CD14-positive monocyte (primary cell): ENCODE measurements at regions not wholly inside any gene's neighbourhood (a gene's known extent, or its start where the extent isn't known, plus 50 kb on each side); places are given as distances from the start of the nearest gene placed in this dataset.

Experiments used
- DNase-seq, 3 donors: peaks; one replicate each; pipeline ENCODE4 v3.0.0-alpha.2; 2011 to 2022
- H2AFZ ChIP-seq: 2 replicates; pipeline ENCODE4 v1.6.0; 2012; ENCODE audit warnings: mild to moderate bottlenecking, low read depth, low read length, inconsistent platforms; ENCODE audit not compliant: insufficient read depth, poor library complexity, severe bottlenecking
- H3K27ac ChIP-seq, 2 donors: 1 replicate in 1 of 2; 2 replicates in 1 of 2; pipeline ENCODE4 v1.5.1; 2012 to 2013; ENCODE audit warnings: low read length in 2 of 2, control low read depth in 1 of 2, inconsistent platforms in 1 of 2, low read depth in 1 of 2, mild to moderate bottlenecking in 1 of 2
- H3K27me3 ChIP-seq, 2 donors: one replicate each; pipeline versions ENCODE4 v1.6.0 to v1.6.1; 2011 to 2013; ENCODE audit warnings: low read length in 2 of 2; ENCODE audit not compliant: control insufficient read depth in 2 of 2, insufficient read depth in 2 of 2
- H3K36me3 ChIP-seq, 2 donors: replicated peaks in 1 of 2; 1 replicate in 1 of 2; 2 replicates in 1 of 2; pipeline versions ENCODE4 v1.5.1 to v1.6.1; 2012 to 2013; ENCODE audit warnings: low read length in 2 of 2, control low read depth in 1 of 2, inconsistent platforms in 1 of 2, mild to moderate bottlenecking in 1 of 2; ENCODE audit not compliant: insufficient read depth in 2 of 2, control insufficient read depth in 1 of 2
- H3K4me1 ChIP-seq, 2 donors: 1 replicate in 1 of 2; 2 replicates in 1 of 2; pipeline versions ENCODE4 v1.5.1 to v1.6.1; 2012 to 2013; ENCODE audit warnings: low read length in 2 of 2, control low read depth in 1 of 2, inconsistent platforms in 1 of 2, mild to moderate bottlenecking in 1 of 2, moderate library complexity in 1 of 2; ENCODE audit not compliant: insufficient read depth in 2 of 2, control insufficient read depth in 1 of 2
- H3K4me2 ChIP-seq: replicated peaks from 2 replicates; pipeline ENCODE3; 2012; ENCODE audit warnings: low read length, moderate library complexity, mild to moderate bottlenecking; ENCODE audit not compliant: poor library complexity, severe bottlenecking; ENCODE audit errors: extremely low read depth
- H3K4me3 ChIP-seq, 3 experiments: fragments of 200-600 bp in 1 of 3; sonication (generic) in 1 of 3; replicated peaks in 1 of 3; 1 replicate in 2 of 3; 2 replicates in 1 of 3; pipeline ENCODE4 v1.5.1; 2011 to 2013; ENCODE audit warnings: low read length in 3 of 3, mild to moderate bottlenecking in 3 of 3, control low read depth in 2 of 3, low read depth in 2 of 3, inconsistent platforms in 1 of 3, moderate library complexity in 1 of 3
- H3K79me2 ChIP-seq: 2 replicates; pipeline ENCODE4 v1.6.0; 2012; ENCODE audit warnings: mild to moderate bottlenecking, control low read depth, inconsistent platforms, low read length, moderate library complexity; ENCODE audit not compliant: insufficient read depth
- H3K9ac ChIP-seq: 2 replicates; pipeline ENCODE4 v1.6.0; 2017; ENCODE audit warnings: low read length, mild to moderate bottlenecking; ENCODE audit not compliant: insufficient read depth, poor library complexity, severe bottlenecking
- H3K9me3 ChIP-seq, 2 donors: replicated peaks in 1 of 2; 1 replicate in 1 of 2; 2 replicates in 1 of 2; pipeline versions ENCODE4 v1.5.1 to v1.6.1; 2012 to 2013; ENCODE audit warnings: low read length in 2 of 2, control low read depth in 1 of 2; ENCODE audit not compliant: control insufficient read depth in 1 of 2, insufficient read depth in 1 of 2
- H4K20me1 ChIP-seq: 2 replicates; pipeline ENCODE4 v1.6.0; 2012; ENCODE audit warnings: mild to moderate bottlenecking, low read length, control low read depth, moderate library complexity; ENCODE audit not compliant: insufficient read depth
- H3K27ac Mint-ChIP-seq, 7 donors: one replicate each; pipeline ENCODE4 v1.8.0; 2020; ENCODE audit warnings: mild to moderate bottlenecking in 7 of 7, mixed read lengths in 7 of 7, moderate library complexity in 6 of 7, inconsistent platforms in 2 of 7
- H3K27me3 Mint-ChIP-seq, 3 donors: one replicate each; pipeline ENCODE4 v1.8.0; 2021 to 2022; ENCODE audit warnings: low read depth in 3 of 3, mild to moderate bottlenecking in 3 of 3, mixed read lengths in 3 of 3, moderate library complexity in 3 of 3, inconsistent platforms in 1 of 3
- H3K36me3 Mint-ChIP-seq, 2 donors: one replicate each; pipeline ENCODE4 v1.8.0; 2020; ENCODE audit warnings: mixed read lengths in 2 of 2, inconsistent platforms in 1 of 2, mild to moderate bottlenecking in 1 of 2
- H3K4me1 Mint-ChIP-seq: one replicate; pipeline ENCODE4 v1.8.0; 2020; ENCODE audit warnings: mild to moderate bottlenecking, mixed read lengths
- H3K4me3 Mint-ChIP-seq, 2 donors: one replicate each; pipeline ENCODE4 v1.8.0; 2020; ENCODE audit warnings: mild to moderate bottlenecking in 2 of 2, mixed read lengths in 2 of 2, moderate library complexity in 1 of 2
- H3K9me3 Mint-ChIP-seq, 7 donors: one replicate each; pipeline ENCODE4 v1.8.0; 2020 to 2022; ENCODE audit warnings: mixed read lengths in 7 of 7, mild to moderate bottlenecking in 6 of 7, moderate library complexity in 6 of 7, inconsistent platforms in 2 of 7
- WGBS: methylation state at CpG from one replicate; pipeline ENCODE4 v1.1.5; 2013; ENCODE audit warnings: missing lambda C conversion rate; ENCODE audit not compliant: insufficient coverage; 5-methylcytosine and 5-hydroxymethylcytosine counted together
- intact Hi-C, 2 donors: fragments of 100-400 bp; cut with micrococcal nuclease; formaldehyde crosslinking; loops; one replicate each; pipeline versions ENCODE4 v1.15.0 to v1.15.1; 2023
- TF ChIP-seq, protein P1 (sequence below): fragments of 200-600 bp; IDR thresholded peaks from one replicate; pipeline ENCODE4 v1.8.0; 2022; ENCODE audit warnings: antibody characterized with exemption, mild to moderate bottlenecking

DNA sequence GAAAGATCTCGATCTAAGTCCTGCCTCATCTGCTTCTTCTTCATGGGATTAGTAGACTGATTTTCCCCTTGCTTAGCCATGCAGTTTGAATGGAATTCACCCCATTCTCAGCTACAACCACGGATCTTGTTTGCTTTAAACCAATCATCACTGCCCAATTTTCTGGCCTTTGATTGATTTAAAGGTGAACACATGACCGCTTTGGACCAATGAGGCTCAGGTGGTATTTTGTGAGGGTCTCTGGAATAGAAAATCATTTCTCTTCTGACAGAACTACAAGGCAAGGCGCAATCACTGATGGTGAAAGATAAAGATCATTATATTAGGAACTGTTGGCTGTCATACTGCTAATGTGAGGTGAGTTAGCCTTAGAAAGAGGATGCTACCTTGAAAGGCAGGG, 213.0 kb upstream of the PLEKHG7 start:
- no peak overlapping the region for H3K9ac ChIP-seq
- no peak overlapping the region for H3K4me3 ChIP-seq
- H3K4me2 ChIP-seq = no peak overlapping the region
- Mint-ChIP-seq H3K36me3 (no peaks in the 10 kb centered on the region), H3K4me1 (peaks cover 10% of the 10 kb centered on the region), H3K4me3 (no peak overlapping the region), H3K27ac (no peak overlapping the region), H3K27me3 (no peaks in the 10 kb centered on the region), H3K9me3 (peaks cover 5 to 17% (median 9%) of the 10 kb centered on the region in 7 donors)
- intact Hi-C loops = no loop called here
- no peaks in the 10 kb centered on the region for H3K79me2 ChIP-seq
- H3K9me3 ChIP-seq = peaks cover 0 to 2% of the 10 kb centered on the region in 2 donors
- DNase-seq = no peak
- H3K27me3 ChIP-seq = no peaks in the 10 kb centered on the region
- H2AFZ ChIP-seq = no peak overlapping the region
- peaks cover 0 to 6% of the 10 kb centered on the region in 2 donors for H3K4me1 ChIP-seq
- TF ChIP-seq, protein P1, sequence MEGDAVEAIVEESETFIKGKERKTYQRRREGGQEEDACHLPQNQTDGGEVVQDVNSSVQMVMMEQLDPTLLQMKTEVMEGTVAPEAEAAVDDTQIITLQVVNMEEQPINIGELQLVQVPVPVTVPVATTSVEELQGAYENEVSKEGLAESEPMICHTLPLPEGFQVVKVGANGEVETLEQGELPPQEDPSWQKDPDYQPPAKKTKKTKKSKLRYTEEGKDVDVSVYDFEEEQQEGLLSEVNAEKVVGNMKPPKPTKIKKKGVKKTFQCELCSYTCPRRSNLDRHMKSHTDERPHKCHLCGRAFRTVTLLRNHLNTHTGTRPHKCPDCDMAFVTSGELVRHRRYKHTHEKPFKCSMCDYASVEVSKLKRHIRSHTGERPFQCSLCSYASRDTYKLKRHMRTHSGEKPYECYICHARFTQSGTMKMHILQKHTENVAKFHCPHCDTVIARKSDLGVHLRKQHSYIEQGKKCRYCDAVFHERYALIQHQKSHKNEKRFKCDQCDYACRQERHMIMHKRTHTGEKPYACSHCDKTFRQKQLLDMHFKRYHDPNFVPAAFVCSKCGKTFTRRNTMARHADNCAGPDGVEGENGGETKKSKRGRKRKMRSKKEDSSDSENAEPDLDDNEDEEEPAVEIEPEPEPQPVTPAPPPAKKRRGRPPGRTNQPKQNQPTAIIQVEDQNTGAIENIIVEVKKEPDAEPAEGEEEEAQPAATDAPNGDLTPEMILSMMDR = no peak
- H3K36me3 ChIP-seq = no peaks in the 10 kb centered on the region
- no peak overlapping the region for H3K27ac ChIP-seq
- WGBS = 83% methylated on average over 1 of the region's 4 CpGs
- H4K20me1 ChIP-seq = no peaks in the 10 kb centered on the region

DNA sequence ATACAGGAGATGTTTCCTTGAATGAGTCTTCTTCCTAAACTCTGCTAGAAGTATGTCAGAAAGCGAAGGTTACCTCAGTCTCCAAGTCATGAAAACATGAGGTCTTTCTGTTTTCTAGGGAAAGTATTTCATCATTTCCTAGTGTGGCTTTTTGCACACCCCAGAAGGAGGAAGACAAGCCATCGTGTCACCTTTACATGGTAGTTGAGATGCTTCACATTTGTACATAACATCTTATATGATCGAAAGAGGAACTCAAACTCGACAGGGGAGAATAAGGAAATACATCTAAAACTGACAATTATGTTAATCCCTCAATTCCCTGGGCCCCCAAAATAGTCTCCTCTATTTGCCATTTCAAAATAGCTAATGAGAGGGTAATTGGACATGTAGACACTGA, 214.1 kb upstream of the PLEKHG7 start:
- no peaks in the 10 kb centered on the region for H3K27me3 ChIP-seq
- WGBS = no CpG with 5 or more reads among the region's 4 CpGs
- no peaks in the 10 kb centered on the region for H3K36me3 ChIP-seq
- H3K27ac Mint-ChIP-seq = peak overlapping the region in 4 of 7 donors; percentile 29 to 77 (median 70)
- TF ChIP-seq, protein P1 = no peak
- DNase-seq = peak in 2 of 3 donors; percentile 55 to 56
- H3K4me3 ChIP-seq = no peak overlapping the region
- no peak overlapping the region for H3K4me3 Mint-ChIP-seq
- peaks cover 0 to 2% of the 10 kb centered on the region in 2 donors for H3K9me3 ChIP-seq
- no peaks in the 10 kb centered on the region for H3K36me3 Mint-ChIP-seq
- H3K4me2 ChIP-seq = no peak overlapping the region
- no peaks in the 10 kb centered on the region for H3K79me2 ChIP-seq
- H3K9me3 Mint-ChIP-seq = peaks cover 5 to 17% (median 9%) of the 10 kb centered on the region in 7 donors
- intact Hi-C loops = no loop called here
- H3K27ac ChIP-seq = no peak overlapping the region
- no peaks in the 10 kb centered on the region for H4K20me1 ChIP-seq
- no peaks in the 10 kb centered on the region for H3K27me3 Mint-ChIP-seq
- no peak overlapping the region for H2AFZ ChIP-seq
- no peak overlapping the region for H3K9ac ChIP-seq
- peaks cover 10% of the 10 kb centered on the region for H3K4me1 Mint-ChIP-seq
- H3K4me1 ChIP-seq = peaks cover 0 to 6% of the 10 kb centered on the region in 2 donors
